ENCODE measurements at regions not wholly inside any gene's neighbourhood (a gene's known extent, or its start where the extent isn't known, plus 50 kb on each side); places are given as distances from the start of the nearest gene placed in this dataset.

GRCh38 chr16:35687071-35687470 is 2227.7 kb downstream of the TP53TG3F start:
- TF ChIP-seq CTCF (IDR thresholded peaks at IDR 0.05) (no peak), EP300 (IDR thresholded peaks at IDR 0.05) (no peak)
